Uterus (tissue), 2 donors: ENCODE measurements at regions not wholly inside any gene's neighbourhood (a gene's known extent, or its start where the extent isn't known, plus 50 kb on each side); places are given as distances from the start of the nearest gene placed in this dataset.

Experiments used
- POLR2A ChIP-seq, 2 donors: fragments of 450-650 bp; IDR thresholded peaks; one replicate each; pipeline ENCODE4 v1.6.1; 2016; ENCODE audit warnings: antibody characterized with exemption in 2 of 2, mild to moderate bottlenecking in 1 of 2, moderate library complexity in 1 of 2
- TF ChIP-seq, protein P1 (sequence below), 4 experiments: fragments of 200-600 bp in 2 of 4; fragments of 450-650 bp in 2 of 4; sonication (generic) in 2 of 4; IDR thresholded peaks; one replicate each; pipeline ENCODE4 v1.5.1; 2016 to 2019; ENCODE audit warnings: antibody characterized with exemption in 4 of 4, mild to moderate bottlenecking in 2 of 4, moderate library complexity in 1 of 4

DNA sequence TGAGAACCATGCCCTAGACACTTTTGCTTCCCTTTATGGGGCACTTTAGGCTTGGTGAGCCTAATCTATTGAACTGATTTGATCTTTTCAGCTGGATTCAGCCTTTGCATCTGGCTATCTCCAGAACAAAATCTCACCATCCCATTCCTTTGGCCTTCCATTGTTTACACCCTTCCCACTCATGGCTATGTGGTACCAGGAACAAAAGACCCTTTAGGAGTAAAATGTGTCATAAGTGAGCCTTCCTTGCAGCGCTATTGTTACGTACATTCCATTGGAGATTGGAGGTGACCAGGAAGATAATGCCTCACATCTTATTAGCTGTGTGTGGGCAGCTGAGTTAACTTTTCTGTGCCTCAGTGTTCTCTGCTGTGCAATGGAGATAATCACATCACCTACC, 188.4 kb downstream of the SATB1 start:
- TF ChIP-seq POLR2A (IDR thresholded peaks at IDR 0.05): no peak
- TF ChIP-seq, protein P1, sequence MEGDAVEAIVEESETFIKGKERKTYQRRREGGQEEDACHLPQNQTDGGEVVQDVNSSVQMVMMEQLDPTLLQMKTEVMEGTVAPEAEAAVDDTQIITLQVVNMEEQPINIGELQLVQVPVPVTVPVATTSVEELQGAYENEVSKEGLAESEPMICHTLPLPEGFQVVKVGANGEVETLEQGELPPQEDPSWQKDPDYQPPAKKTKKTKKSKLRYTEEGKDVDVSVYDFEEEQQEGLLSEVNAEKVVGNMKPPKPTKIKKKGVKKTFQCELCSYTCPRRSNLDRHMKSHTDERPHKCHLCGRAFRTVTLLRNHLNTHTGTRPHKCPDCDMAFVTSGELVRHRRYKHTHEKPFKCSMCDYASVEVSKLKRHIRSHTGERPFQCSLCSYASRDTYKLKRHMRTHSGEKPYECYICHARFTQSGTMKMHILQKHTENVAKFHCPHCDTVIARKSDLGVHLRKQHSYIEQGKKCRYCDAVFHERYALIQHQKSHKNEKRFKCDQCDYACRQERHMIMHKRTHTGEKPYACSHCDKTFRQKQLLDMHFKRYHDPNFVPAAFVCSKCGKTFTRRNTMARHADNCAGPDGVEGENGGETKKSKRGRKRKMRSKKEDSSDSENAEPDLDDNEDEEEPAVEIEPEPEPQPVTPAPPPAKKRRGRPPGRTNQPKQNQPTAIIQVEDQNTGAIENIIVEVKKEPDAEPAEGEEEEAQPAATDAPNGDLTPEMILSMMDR (IDR thresholded peaks at IDR 0.05): no peak
